NCI-H2227 (cell line): ENCODE measurements at regions not wholly inside any gene's neighbourhood (a gene's known extent, or its start where the extent isn't known, plus 50 kb on each side); places are given as distances from the start of the nearest gene placed in this dataset.

Experiments used
- DNase-seq: peaks from one replicate; lab custom pipeline; 2025; ENCODE audit not compliant: unreplicated experiment; lab: John Stamatoyannopoulos, UW

DNA sequence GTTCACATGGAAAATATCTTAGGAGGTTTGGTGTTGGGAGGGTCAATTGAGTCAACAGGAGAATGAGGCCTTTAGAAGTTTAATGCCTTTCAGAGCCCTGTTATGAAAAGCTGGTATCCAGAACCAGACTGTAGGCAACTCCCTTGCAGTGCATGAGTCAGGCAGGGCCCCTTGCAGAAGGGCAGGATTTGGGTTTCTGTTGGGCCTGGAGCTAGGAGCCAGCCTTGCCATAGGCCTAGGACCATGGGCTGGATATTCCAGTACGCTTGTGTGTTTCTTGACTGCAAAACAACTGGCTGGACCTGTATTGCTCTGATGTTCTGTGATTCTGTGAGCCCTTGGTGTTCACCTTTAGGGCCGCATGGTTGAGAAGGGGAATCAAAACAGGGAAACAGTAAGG lies 121.8 kb upstream of the ADRA1D start:
- DNase-seq: no peak

GRCh38 chr20:4369798-4370124 lies 120.7 kb upstream of the ADRA1D start:
- no peak for DNase-seq

DNA sequence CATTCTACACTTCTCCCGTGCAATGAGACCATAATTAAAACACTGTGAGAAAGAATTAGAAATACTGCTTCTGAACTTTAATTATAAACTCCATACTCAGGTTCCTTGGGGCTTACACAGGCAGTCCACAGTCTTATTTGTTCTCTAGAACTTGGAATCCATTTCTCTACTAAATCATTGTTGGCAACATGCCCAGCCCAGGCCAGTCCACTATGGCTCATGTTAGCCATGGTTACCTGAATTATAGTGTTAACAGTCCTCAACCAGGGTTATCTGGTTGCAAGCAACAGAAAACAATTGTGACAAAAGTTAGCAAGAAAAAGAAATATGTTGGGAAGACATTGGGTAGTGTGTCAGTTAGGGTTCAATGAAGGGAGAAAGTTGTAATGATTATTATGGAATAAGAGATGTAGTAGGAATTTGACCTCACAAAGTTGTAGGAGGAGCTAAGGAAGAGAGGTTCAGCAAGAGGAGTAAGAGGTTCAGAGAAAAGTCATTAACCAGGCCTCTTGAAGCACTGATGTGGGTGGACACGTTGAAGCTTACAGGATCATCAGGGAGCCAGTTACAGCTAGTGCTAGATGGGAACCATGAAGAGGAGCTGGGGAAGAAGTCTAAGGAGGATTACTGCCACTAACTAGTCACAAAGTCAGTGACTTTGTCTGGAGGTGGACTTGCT lies 120.2 kb upstream of the ADRA1D start:
- no peak for DNase-seq

DNA sequence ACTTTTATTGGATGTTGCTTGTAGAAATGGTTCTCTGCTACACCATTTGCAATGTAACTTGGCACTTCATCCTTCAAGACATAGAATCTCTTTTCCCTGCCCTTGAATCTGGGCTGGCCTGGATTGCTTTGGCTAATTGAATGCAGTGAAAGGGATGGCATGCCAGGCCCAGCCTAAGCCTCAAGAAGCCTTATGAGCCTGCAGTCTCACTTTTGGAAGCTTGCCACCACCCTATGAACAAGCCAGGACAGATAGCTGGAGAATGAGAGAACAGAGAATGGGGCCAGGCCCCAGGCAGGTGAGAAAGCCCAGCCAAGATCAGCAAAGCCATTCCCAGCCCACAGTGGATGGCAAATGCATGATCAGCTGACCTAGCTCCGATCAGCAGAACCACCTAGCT lies 117.0 kb upstream of the ADRA1D start:
- DNase-seq: no peak

DNA sequence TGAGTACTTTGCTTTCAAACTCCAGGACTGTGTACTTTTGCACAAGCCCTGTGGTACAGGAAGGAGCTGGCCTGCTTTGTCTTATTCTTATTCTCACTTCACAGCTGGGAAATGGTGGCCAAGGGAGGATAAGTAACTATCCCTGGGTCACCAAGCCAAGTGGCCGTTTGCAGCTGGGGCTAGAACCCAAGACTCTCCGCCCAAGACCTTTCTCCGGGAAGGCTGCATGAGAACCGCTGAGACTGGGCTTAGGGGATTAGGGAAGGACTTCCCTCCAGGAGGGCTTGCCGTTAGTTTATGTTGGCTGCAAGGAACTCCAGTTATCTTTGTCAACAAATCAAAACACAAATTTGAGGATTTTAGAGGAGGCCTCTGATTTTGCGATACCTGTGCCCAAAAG lies 109.5 kb upstream of the ADRA1D start:
- DNase-seq: no peak

- no peak for DNase-seq
Measured at GRCh38 chr20:4352348-4352747, 103.3 kb upstream of the ADRA1D start.

DNA sequence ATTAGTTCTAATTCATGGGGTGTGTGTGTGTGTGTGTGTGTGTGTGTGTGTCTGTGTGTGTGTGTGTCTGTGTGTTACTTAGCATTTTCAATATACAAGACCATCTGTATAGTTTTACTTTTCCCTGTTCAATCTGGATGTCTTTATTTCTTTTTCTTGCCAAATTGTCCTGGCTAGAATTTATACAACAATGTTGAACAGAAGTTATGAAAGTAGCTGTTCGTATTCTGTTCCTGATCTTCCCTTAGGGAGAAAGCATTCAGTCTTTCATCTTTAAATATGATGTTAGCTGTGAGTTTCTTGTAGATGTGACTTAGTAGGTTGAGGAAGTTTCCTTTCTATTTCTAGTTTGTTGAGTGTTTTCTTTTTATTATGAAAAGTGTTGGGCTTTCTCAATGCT lies 101.0 kb upstream of the ADRA1D start:
- no peak for DNase-seq

DNA sequence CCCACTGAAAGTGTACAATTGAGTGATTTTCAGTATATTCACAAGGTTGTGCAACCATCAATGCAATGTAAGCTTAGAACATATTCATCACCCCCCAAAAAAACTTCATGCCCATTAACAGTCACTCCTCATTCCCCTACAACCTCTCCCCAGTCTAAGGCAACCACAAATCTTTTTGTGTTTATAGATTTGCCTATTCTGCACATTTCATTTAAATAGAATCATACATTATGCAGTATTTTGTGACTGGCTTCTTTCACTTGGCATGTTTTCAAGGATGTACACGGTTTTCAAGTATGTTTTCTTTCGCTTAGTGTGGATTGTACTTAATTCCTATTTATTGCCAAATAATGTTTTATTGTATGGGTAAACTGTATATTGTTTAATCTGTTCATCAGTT lies 95.6 kb upstream of the ADRA1D start:
- DNase-seq: no peak

GRCh38 chr20:4342609-4343008 lies 93.5 kb upstream of the ADRA1D start:
- no peak for DNase-seq

DNA sequence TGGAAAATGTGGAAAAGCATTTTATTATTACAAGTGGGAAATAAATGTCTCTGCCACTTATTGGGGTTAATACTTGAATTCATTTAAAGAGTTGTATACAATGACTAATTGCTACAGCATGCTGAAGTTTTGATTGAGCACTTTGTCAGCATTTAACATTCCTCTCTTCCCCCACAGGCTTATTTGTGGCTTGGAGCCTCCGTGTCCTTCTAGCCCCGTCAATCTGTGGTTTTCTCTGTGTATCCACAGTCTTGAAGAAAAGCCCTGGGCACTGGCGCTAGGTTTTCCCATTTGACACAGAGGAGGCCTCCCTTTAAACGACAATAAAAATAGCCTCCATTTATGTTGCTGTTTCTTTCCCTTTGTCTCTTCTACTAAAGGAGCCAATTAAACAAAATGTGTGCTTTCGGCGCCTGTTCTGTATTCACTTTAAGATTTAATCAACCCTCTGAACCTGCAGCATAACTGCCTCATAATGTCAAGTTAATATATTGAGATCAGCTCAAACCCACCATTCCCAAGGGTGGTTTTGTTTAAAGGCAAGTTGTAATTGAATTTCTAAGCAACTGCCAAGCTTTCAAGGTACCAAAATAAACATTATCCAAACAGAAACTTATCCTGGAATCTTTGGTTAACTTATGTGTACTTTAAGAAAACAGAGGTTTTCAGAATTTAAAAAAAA lies 92.9 kb upstream of the ADRA1D start:
- DNase-seq: no peak

DNA sequence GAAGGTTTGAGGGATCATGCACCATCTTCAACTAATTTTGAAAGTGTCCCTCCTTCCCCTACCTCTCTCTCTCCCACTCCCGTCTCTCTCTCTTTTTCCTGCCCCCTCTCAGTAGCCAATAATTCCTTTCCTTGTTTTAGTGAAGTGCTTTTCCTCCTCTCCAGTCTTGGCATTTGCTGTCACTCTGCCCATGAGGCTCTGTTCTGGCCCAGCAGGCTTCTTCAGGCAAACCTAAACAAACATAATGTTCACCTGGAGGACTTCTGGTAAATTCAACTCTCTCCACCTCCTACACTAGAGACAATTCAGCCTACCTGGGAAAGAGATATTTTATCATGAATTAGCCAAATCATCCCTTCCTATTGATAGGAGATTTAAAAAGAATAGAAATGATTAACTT lies 86.6 kb upstream of the ADRA1D start:
- DNase-seq: no peak

DNA sequence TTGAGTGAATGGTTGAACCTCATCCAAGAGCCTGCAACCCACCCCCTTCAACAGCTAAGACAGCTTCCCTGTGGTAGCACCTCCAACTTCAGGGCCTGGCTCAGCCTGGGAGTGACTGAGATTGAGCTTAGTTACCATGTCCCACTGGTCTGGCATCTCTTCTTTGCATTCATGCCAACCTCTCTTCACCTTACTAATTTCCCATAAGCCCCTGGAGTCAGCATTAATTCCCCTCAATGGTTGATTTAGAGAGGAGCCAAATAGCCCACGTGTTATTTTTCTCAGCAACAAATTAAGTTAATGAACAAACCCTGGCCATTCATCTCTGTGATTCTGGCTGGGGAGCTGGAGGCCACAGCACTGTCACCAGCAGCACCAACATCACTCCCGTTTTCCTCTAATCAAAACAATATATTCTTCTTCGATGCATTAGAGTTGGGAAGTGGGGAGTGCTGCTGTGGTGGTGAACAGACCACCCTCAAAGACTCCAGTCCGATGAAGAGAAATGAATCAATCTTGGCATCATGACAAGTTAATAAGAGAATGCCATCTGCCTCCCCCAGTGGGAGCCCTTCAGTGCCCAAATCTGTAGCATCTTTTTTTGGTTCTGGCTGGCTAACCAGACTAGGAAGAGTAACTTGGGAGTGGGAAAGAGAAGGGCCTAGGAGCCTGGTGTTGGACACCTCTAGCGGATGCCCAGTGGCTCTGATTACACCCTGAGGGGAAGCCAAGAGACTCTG lies 83.2 kb upstream of the ADRA1D start:
- DNase-seq: no peak

DNA sequence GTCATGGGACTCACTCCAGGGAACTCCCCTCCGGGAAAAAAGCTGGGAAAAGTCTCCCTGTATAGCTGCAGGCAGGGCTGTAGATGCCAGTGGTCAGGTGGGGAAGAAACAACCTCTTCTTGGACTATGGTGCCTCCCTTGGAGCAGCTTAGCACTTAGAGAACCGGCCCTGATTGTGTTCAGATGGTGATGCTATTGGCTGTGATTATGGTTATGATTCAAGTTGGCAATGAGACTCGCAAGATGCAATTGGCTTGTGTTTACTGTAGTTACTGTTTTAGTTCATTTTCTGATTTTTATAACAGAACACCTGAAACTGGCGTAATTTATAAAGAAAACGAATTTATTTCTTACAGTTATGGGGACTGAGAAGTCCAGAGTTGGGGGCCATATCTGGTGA lies 80.9 kb upstream of the ADRA1D start:
- no peak for DNase-seq

- DNase-seq: no peak
Measured at GRCh38 chr20:4329232-4329631, 80.1 kb upstream of the ADRA1D start.

GRCh38 chr20:4328541-4328940 lies 79.5 kb upstream of the ADRA1D start:
- DNase-seq: no peak

- DNase-seq: no peak
Measured at GRCh38 chr20:4327956-4328355, 78.9 kb upstream of the ADRA1D start.

DNA sequence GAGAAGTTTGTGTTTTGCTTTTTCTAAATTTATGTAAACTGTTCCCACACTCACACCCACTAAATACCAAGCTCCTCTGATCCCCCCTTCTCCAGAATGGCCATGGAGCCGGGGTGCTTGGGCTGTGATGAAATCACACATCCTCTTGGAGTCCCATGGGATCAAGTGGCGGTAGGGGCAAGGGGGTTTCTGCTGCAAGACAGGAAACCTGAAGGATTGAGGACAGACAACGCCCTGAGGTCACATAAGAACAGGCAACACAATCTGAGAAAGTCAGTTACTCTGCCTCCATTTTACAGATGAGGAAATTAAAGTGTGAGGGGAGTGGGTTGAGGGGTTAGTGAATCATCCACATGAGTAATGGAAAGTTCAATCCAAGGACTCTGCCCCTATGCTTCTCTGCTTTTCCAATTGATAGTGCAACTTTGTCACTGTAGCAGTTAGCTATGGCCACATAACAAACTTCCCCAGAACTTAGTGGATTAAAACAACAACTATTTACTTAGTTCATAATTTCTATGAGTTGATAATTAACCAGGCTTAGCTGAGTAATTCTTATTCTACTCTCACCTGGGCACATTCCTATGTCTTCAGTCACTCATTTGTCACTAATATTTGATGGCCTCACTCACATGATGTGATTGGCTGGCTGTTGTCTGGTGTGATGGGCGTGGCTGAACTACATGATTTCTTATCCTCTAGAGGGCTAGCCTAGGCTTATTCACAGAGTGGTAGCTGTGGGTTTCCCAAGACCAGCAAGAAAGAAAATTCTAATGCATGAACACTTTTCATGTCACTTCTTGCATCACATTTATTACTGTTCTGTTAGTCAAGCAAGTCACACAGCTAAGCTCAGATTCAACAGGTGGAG lies 77.3 kb upstream of the ADRA1D start:
- no peak for DNase-seq

DNA sequence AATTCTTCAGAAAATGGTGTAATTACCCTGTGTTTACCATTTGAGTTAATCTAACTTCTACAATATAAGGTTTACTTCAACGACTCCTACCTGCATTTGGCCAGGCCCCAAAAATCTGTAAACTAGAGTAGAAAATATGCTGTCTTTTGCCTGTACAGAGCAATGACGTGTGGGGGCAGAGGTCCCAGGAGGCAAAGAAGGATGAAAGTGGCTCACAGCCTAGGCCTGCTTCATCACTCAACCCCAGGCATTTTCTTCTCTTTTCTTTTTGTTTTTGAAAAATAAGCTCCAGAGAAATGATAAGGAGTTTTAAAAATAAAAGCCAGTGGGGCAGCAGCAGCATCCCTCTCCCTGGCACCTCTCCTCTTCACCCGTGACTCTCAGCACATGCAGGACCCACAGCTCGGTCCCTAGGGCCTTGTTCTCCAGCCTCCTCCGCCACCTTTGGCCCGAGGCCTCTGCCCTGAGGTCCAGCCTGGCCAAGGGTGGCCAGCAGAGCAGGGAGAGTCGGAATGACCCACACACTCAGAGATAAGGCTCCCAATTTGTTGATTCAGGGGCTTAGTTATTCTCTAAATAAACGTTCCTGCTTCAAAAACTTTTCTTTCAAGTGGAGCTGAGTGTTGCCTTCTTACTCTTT lies 76.6 kb upstream of the ADRA1D start:
- DNase-seq: no peak

- DNase-seq: no peak
Measured at GRCh38 chr20:4324611-4325243, 75.6 kb upstream of the ADRA1D start.

- no peak for DNase-seq
Measured at GRCh38 chr20:4322499-4322898, 73.4 kb upstream of the ADRA1D start.

DNA sequence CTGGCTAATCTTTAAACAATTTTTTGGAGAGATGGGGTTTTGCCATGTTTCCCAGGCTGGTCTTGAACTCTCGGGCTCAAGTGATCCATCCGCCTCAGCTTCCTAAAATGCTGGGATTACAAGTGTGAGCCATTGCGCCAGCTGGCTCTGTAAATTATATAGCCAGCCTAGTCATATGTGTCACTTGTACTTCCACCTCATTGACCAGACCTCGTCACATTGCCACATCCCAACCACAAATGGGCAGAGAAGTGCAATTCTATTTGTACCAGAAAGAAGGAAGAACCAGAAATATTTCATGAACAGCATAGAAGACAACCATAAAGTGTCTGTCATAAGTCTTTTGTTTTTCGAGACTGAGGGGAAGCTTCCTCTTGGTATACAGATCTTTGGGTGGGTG lies 71.2 kb upstream of the ADRA1D start:
- DNase-seq: no peak
